ENCODE measurements at regions not wholly inside any gene's neighbourhood (a gene's known extent, or its start where the extent isn't known, plus 50 kb on each side); places are given as distances from the start of the nearest gene placed in this dataset.

DNA sequence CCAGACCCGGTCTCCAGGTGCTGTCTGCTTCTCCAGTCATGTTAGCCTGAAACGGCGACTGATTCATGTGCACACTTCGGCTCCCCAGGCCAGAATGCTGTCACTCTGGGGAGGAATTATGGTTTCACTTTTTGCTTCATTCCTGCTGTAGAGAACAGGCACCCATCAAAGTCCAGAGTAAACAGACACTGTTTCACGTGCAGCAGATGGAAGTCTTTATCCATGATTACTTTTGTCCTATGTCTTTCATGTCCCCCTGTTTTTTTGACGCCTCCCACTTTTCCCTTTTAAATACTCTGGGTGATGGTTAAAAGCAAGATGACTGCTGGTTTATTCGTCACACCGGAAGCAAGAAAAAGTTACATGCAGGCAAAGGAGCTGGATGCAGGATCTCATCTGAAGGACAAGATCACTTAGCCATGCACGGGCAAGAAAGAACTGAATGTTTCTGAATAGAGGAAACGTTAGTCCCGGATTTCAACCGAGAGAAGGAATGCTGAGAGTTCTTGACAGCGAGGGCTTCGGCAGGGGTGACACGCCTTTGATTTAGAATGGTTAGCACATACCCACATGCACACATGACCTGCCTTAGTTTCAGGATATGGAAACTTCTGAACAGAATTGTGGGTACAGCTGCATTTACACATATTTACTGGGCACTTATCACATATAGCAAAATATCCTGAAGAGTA lies 250.0 kb upstream of the KLF6 start:
- TF ChIP-seq, protein P1, sequence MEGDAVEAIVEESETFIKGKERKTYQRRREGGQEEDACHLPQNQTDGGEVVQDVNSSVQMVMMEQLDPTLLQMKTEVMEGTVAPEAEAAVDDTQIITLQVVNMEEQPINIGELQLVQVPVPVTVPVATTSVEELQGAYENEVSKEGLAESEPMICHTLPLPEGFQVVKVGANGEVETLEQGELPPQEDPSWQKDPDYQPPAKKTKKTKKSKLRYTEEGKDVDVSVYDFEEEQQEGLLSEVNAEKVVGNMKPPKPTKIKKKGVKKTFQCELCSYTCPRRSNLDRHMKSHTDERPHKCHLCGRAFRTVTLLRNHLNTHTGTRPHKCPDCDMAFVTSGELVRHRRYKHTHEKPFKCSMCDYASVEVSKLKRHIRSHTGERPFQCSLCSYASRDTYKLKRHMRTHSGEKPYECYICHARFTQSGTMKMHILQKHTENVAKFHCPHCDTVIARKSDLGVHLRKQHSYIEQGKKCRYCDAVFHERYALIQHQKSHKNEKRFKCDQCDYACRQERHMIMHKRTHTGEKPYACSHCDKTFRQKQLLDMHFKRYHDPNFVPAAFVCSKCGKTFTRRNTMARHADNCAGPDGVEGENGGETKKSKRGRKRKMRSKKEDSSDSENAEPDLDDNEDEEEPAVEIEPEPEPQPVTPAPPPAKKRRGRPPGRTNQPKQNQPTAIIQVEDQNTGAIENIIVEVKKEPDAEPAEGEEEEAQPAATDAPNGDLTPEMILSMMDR (IDR thresholded peaks at IDR 0.05), result no peak
- TF ChIP-seq POLR2A (IDR thresholded peaks at IDR 0.05), result no peak

All from testis (tissue), 2 donors.